ENCODE measurements at regions not wholly inside any gene's neighbourhood (a gene's known extent, or its start where the extent isn't known, plus 50 kb on each side); places are given as distances from the start of the nearest gene placed in this dataset.

DNA sequence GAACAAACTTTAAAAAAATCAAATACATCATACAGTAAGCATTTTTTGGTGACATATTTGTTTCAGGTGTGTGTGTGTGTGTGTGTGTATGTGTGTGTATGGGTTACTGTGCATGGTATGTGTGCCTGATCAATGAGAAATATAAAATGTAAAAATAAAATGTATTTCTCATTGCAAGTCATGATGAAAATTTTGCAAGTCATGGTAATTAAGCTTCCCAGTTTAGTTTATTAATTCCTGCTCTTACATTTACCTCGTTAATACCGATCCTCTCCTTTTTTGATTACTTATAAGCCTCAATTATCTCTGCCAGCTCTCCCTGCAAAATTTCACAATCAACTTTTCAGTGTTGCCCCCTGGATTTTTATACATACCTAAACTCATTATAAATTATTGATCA lies 114.6 kb upstream of the ADGRL3 start:
- TF ChIP-seq, protein P1, sequence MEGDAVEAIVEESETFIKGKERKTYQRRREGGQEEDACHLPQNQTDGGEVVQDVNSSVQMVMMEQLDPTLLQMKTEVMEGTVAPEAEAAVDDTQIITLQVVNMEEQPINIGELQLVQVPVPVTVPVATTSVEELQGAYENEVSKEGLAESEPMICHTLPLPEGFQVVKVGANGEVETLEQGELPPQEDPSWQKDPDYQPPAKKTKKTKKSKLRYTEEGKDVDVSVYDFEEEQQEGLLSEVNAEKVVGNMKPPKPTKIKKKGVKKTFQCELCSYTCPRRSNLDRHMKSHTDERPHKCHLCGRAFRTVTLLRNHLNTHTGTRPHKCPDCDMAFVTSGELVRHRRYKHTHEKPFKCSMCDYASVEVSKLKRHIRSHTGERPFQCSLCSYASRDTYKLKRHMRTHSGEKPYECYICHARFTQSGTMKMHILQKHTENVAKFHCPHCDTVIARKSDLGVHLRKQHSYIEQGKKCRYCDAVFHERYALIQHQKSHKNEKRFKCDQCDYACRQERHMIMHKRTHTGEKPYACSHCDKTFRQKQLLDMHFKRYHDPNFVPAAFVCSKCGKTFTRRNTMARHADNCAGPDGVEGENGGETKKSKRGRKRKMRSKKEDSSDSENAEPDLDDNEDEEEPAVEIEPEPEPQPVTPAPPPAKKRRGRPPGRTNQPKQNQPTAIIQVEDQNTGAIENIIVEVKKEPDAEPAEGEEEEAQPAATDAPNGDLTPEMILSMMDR (IDR thresholded peaks at IDR 0.05 in 2 of 3, conservative IDR thresholded peaks at IDR 0.05 in 1 of 3; ENCODE audit: control insufficient read depth in 2 of 3, extremely low read depth in 1 of 3, insufficient read depth in 1 of 3, low read depth in 3 of 3, low read length in 3 of 3), result no peak
- TF ChIP-seq, protein P2, sequence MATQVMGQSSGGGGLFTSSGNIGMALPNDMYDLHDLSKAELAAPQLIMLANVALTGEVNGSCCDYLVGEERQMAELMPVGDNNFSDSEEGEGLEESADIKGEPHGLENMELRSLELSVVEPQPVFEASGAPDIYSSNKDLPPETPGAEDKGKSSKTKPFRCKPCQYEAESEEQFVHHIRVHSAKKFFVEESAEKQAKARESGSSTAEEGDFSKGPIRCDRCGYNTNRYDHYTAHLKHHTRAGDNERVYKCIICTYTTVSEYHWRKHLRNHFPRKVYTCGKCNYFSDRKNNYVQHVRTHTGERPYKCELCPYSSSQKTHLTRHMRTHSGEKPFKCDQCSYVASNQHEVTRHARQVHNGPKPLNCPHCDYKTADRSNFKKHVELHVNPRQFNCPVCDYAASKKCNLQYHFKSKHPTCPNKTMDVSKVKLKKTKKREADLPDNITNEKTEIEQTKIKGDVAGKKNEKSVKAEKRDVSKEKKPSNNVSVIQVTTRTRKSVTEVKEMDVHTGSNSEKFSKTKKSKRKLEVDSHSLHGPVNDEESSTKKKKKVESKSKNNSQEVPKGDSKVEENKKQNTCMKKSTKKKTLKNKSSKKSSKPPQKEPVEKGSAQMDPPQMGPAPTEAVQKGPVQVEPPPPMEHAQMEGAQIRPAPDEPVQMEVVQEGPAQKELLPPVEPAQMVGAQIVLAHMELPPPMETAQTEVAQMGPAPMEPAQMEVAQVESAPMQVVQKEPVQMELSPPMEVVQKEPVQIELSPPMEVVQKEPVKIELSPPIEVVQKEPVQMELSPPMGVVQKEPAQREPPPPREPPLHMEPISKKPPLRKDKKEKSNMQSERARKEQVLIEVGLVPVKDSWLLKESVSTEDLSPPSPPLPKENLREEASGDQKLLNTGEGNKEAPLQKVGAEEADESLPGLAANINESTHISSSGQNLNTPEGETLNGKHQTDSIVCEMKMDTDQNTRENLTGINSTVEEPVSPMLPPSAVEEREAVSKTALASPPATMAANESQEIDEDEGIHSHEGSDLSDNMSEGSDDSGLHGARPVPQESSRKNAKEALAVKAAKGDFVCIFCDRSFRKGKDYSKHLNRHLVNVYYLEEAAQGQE (IDR thresholded peaks at IDR 0.05; ENCODE audit: low read depth, low read length), result no peak

All from GM12878 (cell line).